GM21367 (cell line): ENCODE measurements at regions not wholly inside any gene's neighbourhood (a gene's known extent, or its start where the extent isn't known, plus 50 kb on each side); places are given as distances from the start of the nearest gene placed in this dataset.
"Not testable (repeated sequence)": the region's sequence is repeated elsewhere in the genome, so short reads cannot be mapped to it uniquely, and the experiment has no call there.

Source experiments
- ATAC-seq: cut with Tn5 transposase; IDR thresholded peaks from one replicate; pipeline ENCODE4 v1.9.1; 2021; ENCODE audit not compliant: unreplicated experiment

DNA sequence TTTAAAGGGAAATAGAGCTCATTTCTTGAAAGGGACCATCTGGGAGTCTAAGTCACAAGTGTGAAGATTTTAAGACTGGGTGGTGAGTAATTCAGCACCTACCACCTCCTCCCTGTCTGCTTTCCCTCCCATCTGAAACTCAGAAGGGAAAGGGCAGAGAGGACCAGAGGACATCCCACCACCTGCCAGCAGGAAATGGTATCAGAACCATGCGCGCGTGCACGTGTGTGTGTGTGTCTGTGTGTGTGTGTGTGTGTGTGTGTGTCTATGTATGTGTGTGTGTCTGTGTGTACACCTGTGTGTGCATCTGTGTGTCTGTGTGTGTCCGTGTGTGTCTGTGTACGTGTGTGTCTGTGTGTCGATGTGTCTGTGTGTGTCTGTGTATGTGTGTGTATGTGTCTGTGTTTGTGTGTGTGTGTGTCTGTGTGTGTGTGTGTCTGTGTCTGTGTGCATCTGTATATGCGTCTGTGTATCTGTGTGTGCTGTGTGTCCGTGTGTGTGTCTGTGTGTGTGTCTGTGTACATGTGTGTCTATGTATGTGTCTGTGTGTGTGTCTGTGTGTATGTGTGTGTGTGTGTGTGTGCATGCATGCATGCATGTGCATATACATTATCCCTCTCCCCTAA is 76.8 kb downstream of the ZFP36L2 start:
- peak; percentile 42 for ATAC-seq

DNA sequence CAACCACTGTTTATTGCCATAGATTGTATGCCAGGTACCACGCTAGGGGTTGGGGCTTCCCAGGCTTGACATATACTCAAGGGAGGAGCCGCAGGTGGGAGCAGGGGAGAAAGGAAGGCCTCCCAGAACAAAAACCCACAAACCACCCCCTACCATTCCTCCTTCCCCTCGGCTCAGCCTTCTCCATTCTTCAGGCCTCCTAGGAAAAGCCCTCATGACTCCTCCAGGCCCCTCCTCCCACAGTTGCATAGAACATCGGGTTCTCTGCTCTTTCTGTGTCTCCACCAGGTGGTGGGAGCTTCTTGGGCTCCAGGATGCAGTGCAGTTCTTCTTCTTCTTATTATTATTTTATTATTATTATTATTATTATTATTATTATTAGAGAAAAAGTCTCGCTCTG is 80.3 kb downstream of the ZFP36L2 start:
- no peak for ATAC-seq

DNA sequence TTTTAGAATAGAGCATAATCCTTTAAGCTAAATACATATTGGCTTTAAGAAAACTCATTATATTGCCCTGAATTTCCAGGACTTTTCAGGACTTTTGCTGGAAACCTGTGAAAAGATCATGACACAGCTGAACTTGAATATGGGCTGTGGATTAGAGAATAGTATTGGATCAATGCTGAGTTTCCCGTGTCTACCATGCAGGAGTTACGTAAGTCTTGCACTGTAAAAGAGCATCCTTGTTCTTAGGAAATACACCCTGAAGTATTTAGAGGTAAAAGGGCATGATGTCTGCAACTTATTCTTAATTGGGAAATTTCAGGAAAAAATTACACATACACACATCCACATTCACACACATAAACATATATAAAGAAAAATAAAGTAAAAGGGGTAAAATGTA is 82.1 kb downstream of the ZFP36L2 start:
- ATAC-seq: no peak

DNA sequence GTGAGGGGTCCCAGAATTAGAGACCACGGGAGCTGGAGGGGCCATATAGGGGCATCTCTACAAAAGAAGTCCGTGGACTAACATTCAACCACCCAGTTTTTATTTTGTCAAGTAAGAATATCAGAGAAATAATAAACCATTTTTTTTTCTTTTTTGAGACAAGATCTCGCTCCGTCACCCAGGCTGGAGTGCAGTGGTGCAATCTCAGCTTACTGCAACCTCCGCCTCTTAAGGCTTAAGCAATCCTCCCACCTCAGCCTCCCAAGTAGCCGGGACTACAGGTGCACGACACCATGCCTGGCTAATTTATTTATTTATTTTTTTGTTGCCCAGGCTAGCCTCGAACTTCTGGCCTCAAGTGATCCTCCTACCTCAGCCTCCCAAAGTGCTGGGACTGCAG is 82.7 kb downstream of the ZFP36L2 start:
- no peak for ATAC-seq

DNA sequence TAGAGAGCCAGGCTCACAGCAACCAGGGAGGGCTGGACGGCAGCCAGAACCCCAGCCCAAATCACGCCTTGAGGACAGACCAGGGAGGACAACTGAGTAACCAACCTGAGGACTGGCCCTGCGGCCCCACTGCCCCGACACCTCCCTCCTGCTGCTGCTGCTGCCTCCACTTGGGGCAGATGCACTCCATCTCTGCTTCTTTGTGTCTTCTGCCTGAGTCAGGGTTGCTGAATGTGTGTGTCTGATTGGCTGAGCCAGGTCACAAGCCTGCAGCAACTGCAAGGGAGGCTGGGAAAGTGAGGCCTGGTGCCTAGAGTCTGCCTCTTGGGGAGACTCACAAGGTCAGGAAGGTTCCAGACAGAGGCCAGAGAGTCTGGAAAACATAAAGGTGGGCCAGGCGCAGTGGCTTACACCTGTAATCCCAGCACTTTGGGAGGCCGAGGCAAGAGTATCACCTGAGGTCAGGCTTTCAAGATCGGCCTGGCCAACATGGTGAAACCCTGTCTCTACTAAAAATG is 83.4 kb downstream of the ZFP36L2 start:
- no peak for ATAC-seq

DNA sequence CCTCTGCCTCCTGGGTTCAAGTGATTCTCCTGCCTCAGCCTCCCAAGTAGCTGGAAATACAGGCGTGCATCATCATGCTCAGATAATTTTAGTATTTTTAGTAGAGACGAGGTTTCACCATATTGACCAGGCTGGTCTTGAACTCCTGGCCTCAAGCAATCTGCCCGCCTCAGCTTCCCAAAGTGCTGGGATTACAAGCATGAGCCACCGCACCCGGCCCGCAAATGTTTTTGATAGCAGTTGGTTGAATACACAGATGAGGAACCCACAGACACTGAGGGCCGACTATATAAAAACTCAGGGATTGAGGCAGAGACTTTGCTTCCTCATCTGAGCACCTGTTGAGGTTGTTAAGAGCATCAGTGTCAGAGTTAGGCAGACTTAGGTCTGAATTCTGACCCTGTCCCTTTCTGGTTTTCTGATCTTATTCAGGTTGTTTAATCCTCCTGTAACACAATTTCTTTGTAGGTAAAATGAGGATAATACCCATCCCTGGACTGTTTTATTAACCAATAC is 84.7 kb downstream of the ZFP36L2 start:
- ATAC-seq: not testable (repeated sequence)

DNA sequence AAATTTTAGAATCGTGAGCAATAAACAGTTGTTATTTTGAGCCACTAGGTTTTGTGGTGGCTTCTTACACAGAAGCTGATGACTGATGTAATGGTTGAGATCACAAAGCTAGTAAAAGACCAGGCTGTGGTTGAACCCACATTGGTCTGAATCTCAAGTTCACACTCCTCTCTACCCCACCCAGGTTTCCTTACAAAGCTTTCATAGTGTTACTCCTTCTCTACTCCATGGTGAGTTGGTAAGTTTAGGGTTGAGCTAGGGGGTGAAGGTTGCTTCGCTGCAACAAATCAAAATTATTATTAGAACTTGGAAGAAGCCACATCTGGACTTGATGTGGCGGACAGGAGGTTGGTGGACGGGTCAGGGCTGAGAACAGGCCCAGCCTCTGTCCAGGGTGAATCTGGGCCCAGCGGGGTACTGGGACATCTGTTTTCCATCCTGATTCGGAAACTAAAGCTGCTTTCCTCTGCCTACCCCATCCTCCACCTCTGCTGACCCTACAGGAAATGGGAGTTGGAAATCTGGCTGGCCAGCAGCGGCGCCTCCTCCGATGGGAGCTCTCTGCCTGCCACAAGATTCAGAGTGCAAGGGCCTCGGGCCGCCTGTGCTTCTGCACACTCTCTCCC is 86.3 kb downstream of the ZFP36L2 start:
- ATAC-seq: no peak

DNA sequence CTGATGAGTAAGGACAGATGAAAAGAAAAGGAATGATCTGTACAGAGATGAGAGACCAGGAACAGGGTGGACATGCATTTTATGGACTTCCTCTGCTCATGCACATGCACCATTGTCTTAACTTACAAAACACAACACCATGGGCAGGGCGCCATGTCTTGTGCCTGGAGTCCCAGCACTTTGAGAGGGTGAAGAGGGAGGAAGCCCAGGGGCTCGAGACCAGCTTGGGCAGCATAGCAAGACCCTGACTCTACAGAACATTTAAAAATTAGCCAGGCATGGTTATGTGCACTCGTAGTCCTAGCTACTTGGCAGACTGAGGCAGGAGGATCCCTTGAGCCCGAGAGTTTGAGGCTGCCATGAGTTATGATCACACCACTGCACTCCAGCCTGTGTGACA is 86.9 kb downstream of the ZFP36L2 start:
- ATAC-seq: no peak

DNA sequence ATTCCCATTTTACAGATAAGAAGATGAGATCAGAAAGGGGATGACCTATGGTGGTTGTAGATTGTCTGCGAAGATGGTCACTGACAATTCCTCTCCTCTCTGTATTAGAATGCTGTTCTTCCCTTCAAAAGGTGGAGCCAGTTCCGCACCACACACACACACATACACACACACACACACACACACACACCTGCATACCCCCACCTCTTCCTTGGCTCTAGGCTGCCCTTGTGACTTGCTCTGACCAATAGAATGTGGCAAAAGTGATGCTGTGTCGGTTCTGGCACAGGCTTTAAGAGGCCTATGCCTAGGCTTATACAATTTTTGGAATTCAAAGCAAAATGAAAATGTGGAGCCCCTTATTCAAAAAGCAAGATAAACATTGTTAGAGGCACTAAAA is 88.0 kb downstream of the ZFP36L2 start:
- no peak for ATAC-seq

DNA sequence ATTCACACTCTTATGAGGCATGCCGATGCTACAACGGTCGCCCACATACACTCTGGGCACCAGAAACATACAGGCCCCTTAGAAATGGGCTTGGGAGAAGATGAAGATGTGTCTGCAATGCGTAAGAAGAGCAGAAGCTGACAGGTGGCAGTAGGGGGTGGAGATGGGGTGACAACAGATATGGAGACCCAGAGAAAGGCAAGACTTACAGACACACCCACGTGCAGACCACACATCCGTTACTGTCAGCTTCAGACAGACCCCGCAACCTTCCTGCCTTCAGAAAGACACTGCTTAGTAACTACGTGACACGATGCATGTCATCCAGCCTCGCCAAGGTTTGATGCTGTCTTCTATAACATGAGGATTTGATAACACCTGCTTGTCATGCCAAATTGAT is 89.5 kb downstream of the ZFP36L2 start:
- ATAC-seq: no peak

DNA sequence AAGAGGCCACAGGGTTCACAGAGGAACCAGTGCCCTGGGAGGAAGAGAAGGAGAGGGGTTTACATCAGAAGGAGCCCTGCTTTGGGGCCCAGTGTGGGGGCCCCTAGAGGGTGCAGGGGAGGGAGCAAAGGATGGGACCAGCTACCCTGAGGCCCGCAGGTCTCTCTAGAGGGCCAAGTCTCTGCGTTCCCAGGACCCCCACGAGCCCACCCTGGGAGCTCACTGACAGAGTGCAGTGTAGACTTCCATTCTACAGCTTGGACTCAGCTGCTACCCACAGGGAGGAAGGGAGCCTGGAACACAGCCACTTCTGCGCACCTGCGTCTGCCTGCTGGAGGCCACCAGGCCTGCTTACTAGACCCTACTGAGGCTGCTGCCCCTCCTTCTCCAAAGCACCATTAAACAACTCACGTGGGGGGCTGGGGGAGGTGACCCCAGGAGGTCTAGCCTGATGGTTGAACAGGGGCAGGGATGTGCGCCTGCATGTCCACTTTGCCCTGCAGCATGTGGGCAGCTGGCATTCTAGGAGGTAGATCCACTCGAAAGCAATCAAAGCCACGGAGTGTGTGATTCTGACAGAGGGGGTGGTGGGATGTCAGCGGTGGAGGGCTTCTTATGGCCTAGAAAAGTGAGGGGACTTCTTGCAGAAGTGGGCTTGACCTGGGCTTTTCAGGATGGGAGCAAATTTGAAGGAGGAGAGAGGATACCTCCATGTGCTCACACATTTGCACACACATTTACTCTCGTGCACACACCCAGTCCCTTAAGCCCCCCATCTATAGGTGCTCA is 90.2 kb downstream of the ZFP36L2 start:
- ATAC-seq: no peak

DNA sequence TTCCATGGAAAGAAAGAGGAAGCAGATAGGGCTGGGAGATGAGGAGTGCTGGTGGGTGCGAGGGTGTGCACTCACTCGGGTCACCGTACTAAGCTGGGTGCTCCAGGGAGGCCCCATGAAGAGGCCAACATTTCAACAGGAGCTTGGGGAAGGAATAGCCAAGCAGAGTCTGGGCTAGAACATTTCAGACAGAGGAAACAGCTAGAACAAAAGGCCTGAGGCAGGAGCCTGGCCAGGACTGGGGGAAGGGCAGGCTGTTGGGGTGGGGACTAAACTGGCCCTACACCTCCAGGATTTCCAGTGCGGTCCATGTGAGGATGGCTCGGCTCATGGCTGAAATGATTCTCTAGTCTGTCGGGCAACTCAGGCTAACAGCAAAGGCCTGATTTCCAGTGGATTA is 90.8 kb downstream of the ZFP36L2 start:
- no peak for ATAC-seq

DNA sequence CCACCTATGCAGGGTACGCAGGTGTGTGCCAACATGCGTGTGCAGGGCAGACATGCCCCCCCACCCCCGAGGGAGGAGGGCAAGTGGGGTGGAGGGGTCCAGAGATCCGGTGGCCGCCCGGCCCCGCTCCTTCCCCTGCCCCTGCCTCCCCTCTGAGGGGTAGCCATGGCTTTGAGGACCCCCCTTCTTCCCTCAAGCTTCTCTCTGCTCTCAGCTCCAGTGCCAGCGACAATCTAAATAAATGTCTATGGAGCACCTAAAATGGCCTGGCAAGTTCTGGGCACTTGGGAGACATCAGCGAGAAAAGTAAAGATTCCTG is 91.9 kb downstream of the ZFP36L2 start:
- no peak for ATAC-seq

DNA sequence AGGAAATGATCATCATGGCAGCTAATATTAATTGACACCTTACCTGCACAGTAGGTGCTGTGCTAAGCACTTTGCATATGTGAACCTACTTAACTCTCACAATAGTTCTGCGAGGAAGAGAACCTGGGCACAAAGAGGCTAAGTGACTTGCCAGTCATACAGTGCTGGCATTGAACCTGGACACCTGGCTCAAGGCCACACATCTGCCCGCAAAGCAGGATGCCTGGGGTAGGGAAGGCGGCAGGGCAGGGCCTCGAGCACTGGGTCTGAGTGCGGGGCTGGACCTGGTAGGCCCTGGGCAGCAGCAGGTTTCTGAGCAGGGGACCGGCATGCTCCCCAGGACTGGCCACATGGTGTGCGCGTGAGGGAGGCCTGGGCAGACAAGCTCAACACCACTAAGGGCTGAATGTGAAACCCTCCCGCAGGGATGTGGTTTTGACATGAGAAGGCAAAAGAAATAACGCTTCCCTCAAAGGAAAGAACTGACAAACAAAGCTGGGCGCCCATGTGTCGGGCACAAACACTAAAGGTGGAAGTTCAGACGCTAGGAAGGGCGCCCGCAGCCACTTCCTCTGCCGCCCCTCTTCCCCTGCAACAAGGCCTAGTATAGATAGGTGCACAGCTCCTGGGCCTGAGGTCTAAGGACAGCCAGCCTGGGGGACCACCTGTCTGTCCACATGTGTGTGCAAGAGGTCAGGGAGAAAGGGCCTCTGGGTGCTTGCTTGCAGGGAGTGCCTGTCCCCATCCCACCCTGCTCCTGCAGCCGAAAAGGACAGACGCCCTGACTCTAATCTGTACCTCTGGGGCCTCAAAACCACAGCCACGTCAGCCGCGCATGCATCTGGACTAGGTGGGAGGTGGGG is 92.5 kb downstream of the ZFP36L2 start:
- ATAC-seq: peak; percentile 41

DNA sequence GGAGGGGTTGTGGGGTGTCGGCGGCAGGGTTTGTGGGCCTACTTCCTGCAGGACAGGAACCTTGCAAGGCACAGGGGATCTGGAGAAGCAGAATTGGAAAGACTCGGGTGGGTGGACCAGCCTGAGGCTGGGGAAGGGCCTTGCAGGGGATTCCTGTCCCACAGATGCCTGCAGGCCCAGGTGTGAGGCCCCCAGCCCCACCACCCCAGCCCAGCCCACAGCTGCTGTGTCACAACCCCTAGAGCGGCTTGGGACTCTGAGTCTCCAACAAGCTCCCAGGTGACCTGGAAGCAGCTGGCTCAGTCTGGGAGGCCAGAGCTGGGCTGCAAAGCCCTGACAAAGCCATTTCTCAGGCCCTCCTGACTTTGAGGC is 93.1 kb downstream of the ZFP36L2 start:
- no peak for ATAC-seq

DNA sequence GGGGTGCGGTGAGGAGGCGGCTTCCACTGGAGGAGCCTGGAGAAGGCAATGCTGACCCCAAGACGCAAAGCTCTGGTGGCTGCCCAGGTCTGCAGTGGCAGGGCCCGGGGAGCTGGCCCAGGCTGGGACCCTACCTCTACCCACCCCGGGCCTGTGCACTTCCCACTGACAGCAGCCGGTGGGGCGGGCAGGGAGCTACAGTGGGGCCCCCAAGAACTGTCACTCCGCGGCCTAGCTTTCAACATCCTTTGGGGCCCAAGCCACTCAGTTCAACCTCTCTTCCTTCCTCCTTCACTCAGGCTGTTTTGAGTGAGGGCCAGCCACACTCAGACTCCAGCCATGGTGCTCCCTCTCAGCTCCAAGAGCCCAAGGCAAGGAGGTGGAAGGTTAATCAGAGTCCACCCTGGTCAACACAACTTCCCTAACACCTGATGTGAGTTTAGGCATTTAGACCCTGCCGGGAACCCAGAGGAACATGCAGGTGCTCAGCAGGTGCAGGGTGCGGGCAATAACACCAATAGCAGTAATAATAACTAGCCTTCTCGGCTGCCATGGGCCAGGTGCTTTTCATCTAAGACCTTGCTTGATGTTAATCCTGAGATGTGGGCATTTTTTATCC is 93.6 kb downstream of the ZFP36L2 start:
- no peak for ATAC-seq

DNA sequence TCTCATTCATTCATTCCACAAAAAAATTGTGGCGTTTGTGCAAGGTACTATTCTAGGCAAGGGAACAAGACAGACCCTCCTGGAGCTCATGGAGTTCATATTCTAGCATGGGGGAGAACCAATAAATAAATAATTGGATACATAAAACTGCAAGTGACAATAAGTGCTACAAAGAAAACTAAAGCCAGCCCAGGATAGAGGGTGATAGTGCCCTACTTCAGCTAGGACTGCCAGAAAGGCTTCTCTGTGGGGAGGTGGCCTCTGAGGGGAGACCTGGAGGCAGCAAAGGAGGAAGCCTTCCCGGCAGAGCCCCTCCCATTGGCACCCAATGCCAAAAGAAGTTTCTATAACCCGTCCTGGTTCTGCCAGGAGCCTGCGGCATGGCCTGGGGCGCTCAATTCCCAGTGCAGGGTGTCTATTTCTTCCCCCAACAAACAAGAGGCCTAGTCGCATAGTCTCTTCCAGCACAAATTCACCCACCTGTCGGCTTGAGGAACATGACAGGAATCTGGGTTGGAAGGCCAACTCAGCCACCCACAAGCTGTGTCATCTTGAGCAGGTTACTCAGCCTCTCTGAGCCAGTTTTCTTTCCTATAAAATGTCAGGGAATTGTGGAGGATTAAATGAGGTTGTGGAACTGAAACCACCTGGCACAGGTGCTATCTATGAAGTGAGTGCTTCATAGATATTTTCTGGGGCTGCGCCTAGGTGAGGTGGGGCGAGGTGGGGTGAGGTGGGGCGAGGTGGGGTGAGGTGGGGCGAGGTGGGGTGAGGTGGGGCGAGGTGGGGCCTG is 94.3 kb downstream of the ZFP36L2 start:
- no peak for ATAC-seq

DNA sequence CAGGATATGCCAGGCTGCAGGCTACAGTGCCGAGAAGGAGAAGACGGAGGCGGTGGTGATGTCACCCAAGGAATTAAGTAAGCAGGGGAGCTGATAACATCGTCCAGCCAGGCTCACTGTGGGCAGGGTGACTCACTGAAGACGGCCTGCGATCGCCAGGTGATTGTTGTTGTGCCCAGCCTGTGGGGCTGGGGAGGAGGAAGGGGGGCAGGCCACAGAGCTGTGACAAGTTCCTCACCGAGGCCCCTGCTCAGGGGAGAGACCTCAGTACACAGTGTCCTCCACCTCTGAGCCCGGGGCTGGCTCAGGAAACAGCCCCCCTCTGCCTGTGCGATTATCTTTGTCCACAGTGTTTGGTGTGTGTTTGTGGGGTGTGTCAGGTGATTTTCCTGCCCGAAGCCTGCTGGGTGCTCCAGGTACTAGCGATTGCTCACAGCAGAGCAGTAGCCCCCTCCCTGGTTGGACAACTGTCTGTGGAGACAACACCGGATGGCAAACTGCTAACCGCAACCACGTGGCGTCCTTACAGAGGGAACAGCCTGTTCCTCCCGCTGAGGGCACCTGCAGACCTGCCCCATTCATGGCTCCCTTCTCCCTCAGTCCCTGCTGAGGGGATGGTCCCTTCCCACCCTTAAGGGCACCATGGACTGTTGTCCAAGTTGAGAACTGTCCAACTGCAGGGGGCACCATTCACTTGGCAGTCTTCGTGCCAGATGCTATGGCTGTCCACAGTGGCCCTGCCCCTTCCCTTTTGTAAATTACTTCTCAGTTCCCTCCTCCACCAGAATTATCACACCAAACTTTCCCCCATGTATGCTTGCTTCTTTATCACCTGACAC is 95.1 kb downstream of the ZFP36L2 start:
- ATAC-seq: no peak

DNA sequence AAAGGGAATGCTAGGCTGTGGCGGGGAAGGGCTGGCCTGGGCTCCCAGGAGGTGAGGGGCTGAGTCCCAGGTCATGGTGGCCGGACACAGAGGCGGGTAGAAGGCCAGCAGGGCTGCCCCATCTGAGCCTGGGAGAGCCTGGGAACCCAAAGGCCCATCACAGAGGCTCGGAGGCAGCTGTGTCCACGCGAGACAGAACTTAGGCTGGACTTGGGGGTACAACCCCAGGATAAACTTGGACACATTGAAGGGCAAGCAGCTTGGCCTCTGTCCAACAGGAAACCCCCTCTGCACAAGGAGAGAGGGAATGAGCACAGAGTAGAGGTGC is 95.9 kb downstream of the ZFP36L2 start:
- no peak for ATAC-seq
